ENCODE measurements at regions not wholly inside any gene's neighbourhood (a gene's known extent, or its start where the extent isn't known, plus 50 kb on each side); places are given as distances from the start of the nearest gene placed in this dataset.

GRCh38 chr5:62192958-62193357 lies 113.0 kb upstream of the KIF2A start:
- TF ChIP-seq, protein P1, sequence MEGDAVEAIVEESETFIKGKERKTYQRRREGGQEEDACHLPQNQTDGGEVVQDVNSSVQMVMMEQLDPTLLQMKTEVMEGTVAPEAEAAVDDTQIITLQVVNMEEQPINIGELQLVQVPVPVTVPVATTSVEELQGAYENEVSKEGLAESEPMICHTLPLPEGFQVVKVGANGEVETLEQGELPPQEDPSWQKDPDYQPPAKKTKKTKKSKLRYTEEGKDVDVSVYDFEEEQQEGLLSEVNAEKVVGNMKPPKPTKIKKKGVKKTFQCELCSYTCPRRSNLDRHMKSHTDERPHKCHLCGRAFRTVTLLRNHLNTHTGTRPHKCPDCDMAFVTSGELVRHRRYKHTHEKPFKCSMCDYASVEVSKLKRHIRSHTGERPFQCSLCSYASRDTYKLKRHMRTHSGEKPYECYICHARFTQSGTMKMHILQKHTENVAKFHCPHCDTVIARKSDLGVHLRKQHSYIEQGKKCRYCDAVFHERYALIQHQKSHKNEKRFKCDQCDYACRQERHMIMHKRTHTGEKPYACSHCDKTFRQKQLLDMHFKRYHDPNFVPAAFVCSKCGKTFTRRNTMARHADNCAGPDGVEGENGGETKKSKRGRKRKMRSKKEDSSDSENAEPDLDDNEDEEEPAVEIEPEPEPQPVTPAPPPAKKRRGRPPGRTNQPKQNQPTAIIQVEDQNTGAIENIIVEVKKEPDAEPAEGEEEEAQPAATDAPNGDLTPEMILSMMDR (IDR thresholded peaks at IDR 0.05) = no peak
- TF ChIP-seq POLR2A (IDR thresholded peaks at IDR 0.05) = no peak

Data from testis (tissue), 2 donors.